A204.1 (cell line): ENCODE measurements at regions not wholly inside any gene's neighbourhood (a gene's known extent, or its start where the extent isn't known, plus 50 kb on each side); places are given as distances from the start of the nearest gene placed in this dataset.
"Not testable (repeated sequence)": the region's sequence is repeated elsewhere in the genome, so short reads cannot be mapped to it uniquely, and the experiment has no call there.

Experiments
- FAIRE-seq: peaks from 2 replicates; lab custom pipeline; 2012; peaks lifted over from hg19 to GRCh38; lab: Jason Lieb, UNC

DNA sequence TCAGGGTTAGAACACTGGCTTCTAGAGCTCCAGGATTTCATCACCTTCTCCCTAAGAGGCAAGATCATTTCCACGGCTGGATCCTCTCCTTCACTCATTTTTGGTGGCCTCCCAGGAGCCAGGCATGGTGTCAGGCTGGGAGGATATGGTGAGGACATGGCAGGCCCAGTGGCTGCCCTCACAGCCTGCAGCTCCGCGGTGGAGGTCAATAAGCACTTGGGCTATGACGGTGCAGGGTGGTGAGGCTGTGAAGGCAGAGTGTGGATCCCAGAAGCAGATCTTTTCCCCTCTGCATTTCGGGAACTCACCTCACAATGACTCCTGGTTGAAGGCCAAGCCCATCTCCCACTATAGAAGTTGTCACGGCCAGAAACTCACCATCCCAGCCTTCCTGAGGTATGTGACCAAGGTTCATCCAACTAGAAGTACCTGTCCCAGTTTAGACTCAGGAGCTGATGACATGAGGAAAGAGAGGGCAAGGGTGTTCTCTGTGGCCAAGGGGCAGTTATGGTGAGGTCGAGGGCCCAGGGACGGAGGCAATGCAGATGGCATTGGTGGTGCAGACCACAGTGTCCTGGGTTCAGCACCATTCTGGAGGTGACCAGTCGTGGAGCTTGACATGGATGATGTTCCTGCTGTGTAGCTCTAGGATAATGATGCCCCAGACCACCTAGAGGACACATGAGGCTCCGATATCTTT is 100.1 kb upstream of the SMAD3 start:
- FAIRE-seq: no peak

DNA sequence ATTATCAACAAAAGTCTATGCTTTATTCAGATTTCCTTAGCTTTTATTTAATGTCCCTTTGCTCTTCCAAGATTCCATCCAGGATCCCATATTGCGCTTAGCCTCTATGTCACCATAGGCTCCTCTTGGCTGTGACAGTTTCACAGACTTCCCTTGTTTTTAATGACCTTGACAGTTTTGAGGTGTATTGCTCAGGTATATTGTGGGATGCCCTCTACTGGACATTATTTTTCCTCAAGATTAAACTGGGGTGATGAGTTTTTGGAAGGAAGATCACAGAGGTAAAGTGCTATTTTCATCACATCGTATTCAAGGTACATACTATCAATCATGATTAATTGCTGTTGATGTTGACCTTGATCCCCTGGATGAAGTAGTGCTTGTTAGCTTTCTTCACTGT is 99.1 kb upstream of the SMAD3 start:
- FAIRE-seq: no peak

DNA sequence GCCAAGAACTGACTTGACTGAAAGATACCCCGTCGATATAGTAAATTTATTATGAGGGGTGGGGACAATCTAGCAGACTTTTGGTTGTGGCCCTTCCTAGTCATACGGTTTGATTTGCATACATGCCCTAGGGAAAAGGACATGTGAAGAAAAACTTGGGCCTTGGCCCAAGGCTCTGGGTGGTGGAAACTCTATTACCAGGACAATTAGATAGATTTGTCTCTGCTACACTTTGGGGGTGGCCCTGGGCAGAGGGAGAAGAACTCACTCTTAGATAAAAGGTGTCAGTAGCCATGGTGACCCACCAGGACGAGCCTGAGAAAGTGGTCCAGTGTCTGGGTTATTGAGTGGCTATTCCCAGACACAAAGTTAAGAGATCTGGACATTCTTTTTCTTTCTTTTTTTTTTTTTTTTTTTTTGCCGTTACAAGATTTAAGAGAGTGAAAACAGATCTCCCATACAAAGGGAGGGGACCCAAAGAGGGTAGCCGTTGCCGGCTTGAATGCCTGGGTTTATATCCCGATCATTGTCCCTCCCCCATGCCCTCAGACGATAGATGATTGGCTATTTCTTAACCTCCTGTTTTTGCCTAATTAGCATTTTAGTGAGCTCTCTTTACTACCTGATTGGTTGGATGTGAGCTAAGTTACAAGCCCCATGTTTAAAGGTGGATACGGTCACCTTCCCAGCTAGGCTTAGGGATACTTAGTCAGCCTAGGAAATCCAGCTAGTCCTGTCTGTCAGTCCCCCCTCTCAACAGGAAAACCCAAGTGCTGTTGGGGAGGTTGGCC is 96.4 kb upstream of the SMAD3 start:
- FAIRE-seq: no peak

- not testable (repeated sequence) for FAIRE-seq
These were observed 91.3 kb upstream of the SMAD3 start for GRCh38 chr15:66974131-66974530.

- FAIRE-seq: not testable (repeated sequence)
These were observed 89.2 kb upstream of the SMAD3 start for GRCh38 chr15:66976106-66976640.

GRCh38 chr15:66980326-66980725 is 85.1 kb upstream of the SMAD3 start:
- not testable (repeated sequence) for FAIRE-seq

- no peak for FAIRE-seq
These were observed 83.6 kb upstream of the SMAD3 start for GRCh38 chr15:66981771-66982170.

DNA sequence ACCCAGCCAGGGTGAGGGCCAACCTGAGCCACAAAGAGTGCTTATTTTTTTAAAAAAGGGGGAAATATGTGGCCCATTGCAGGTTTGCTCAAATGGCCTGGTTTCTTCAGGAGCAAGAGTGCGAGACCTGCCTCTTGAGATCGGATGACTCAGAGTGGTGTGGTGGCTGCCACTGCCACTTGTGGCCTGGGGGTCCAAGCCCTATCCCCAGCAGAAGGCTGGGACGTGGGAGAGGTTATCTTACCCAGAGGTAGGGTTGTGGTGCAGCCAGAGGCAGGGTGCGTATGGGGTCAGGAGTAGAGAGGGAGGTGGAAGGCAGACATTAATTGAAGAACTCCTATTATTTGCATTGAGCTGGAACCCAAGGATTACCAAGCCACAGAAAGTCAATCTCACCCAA is 83.2 kb upstream of the SMAD3 start:
- FAIRE-seq: no peak

DNA sequence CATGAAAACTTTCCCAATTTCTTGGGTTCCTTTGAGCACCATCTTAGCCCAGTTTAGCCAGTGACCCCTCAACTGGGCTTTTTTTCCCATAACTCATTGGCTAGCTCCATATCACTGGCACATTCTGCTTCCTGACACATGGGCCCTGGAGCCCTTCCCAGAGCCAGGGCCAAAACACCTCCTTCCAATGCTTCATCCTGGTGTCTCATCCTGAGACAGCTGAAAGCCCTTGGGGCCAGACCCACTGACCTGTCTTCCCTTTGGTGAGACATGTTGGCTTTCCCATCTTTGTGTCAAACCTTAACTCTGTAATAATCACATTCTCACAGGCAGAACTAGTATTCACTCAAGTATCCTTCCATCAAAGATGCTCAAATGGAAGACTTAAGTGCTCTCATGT is 82.6 kb upstream of the SMAD3 start:
- FAIRE-seq: no peak

GRCh38 chr15:66985653-66986052 is 79.7 kb upstream of the SMAD3 start:
- no peak for FAIRE-seq

DNA sequence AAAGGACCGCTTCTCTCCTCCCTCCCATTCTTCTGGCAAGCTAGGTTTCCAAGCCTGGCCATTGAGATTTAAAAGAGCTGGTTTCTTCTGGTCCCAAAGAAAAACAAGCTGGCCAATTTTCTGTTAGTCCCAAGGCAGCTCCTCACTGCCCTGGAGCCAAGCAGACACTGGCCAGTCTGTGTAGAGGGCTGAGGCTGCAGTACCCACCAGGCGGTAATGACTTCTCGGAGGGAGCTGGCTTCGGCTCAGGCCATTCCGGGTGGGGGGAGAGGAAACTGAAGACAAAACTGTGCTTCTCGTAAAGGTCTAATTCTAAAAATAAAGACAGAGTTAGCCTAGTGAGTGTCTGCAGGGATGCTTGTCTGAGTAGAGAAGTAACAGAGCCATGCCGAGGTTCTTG is 78.5 kb upstream of the SMAD3 start:
- FAIRE-seq: no peak

DNA sequence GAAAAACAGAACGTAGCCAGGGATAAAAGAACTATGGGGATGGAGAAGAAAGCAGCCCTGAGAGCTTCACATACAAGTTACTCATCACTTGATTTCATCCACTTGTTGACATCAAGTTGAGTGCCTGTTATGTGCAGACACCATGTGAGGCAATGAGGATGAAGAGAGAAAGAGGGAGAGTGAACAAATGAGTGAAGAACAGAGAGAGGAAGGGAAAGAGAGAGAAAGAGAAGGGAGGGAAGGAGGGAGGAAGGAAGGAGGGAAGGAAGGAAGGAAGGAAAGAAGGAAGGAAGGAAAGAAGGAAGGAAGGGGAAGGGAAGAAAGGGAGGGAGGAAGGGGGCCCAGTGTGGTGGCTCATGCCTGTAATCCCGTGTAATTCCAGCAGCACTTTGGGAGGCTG is 72.3 kb upstream of the SMAD3 start:
- FAIRE-seq: no peak

GRCh38 chr15:66993874-66994696 is 71.3 kb upstream of the SMAD3 start:
- no peak for FAIRE-seq

GRCh38 chr15:66994927-66995656 is 70.3 kb upstream of the SMAD3 start:
- no peak for FAIRE-seq

GRCh38 chr15:66996094-66996493 is 69.3 kb upstream of the SMAD3 start:
- no peak for FAIRE-seq

- FAIRE-seq: no peak
These were observed 68.2 kb upstream of the SMAD3 start for GRCh38 chr15:66997212-66997611.

GRCh38 chr15:66998234-66998633 is 67.2 kb upstream of the SMAD3 start:
- not testable (repeated sequence) for FAIRE-seq

GRCh38 chr15:66999046-66999968 is 66.1 kb upstream of the SMAD3 start:
- no peak for FAIRE-seq

GRCh38 chr15:67000896-67001295 is 64.5 kb upstream of the SMAD3 start:
- no peak for FAIRE-seq

GRCh38 chr15:67002368-67002767 is 63.0 kb upstream of the SMAD3 start:
- no peak for FAIRE-seq

DNA sequence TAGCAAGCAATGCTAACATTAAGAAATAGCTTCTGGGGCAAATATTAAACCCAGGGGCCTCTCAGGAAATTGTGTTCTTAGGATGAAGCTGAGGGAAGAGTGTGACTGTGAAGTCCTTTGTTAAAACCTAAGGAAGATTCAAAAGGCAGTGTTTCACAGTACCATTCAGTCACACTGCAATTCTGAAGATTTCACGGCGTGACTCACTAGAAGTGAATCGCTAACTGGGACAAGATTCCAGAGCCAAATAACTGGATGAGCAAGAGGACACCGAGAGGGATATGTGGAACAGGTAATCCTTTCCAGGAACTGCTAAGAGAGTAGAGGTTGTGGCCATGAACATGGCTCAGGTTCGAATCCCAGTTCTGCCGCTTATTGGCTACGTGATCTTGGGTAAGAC is 61.8 kb upstream of the SMAD3 start:
- no peak for FAIRE-seq
